LNCaP clone FGC (cell line): ENCODE measurements at regions not wholly inside any gene's neighbourhood (a gene's known extent, or its start where the extent isn't known, plus 50 kb on each side); places are given as distances from the start of the nearest gene placed in this dataset.

Experiments used
- DNase-seq: peaks from one replicate; pipeline ENCODE4 v3.0.0-alpha.2; 2011; ENCODE audit warnings: low read depth
- H3K4me3 ChIP-seq: 2 replicates; pipeline ENCODE4 v1.5.1; 2011; ENCODE audit warnings: mild to moderate bottlenecking, low read depth, low read length, control low read depth
- CTCF ChIP-seq: IDR thresholded peaks from 2 replicates; pipeline ENCODE4 v1.5.1; 2012; ENCODE audit warnings: mild to moderate bottlenecking; ENCODE audit not compliant: control insufficient read depth, insufficient read depth; ENCODE audit errors: extremely low read depth

DNA sequence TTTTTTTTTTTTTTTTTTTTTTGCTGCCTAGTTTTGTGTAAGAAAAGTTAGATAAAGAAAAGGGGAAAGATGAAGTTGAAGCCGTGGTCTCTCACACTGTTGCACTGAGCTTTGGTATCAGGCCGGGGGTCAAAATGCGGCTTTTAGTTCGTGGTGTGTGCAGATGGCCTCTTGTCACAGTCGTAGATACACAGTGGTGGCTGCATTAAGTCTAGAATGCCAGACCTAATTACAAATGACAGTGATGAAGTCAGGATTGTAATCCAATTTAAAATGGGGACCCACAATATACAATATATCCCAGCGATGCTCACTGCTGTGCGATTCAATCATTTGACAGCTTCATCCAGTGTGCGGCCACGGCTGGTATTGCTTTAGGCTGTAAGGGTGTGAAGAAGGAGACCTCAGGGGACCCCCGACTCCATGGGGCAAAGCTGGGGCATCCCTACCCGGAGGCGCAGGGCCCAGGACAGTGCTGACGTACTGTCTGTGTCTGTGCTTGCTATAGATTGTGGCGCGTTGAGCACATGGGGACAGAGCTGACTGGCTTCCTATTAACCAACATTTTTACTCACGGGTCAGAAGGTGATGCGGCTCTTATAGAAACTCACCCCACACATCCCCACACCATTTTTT, 210.0 kb upstream of the SOX4 start:
- no peak for DNase-seq
- H3K4me3 ChIP-seq = no peak overlapping the region
- no peak for TF ChIP-seq CTCF

DNA sequence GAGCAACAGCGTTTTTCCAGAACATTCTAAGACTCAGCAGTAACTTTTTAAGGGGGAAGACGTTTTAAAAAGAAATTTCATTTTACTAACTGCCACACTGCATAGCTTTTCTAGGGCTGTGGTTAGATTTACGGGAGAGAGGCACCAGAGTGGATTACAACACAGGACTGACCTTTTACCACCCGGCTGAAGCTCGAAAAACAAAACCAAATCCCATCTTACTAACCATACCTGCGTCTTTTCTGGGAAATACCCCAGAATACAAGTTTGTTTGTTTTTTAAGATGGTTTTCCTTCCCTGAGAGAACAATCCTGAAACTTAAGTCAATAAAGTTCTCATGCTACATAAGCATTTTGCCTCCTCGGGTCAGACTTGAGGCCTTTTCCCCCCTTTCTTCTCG, 209.3 kb upstream of the SOX4 start:
- TF ChIP-seq CTCF = no peak
- DNase-seq = no peak
- H3K4me3 ChIP-seq = no peak overlapping the region

GRCh38 chr6:21386744-21387143, 206.8 kb upstream of the SOX4 start:
- no peak overlapping the region for H3K4me3 ChIP-seq
- no peak for TF ChIP-seq CTCF
- no peak for DNase-seq

DNA sequence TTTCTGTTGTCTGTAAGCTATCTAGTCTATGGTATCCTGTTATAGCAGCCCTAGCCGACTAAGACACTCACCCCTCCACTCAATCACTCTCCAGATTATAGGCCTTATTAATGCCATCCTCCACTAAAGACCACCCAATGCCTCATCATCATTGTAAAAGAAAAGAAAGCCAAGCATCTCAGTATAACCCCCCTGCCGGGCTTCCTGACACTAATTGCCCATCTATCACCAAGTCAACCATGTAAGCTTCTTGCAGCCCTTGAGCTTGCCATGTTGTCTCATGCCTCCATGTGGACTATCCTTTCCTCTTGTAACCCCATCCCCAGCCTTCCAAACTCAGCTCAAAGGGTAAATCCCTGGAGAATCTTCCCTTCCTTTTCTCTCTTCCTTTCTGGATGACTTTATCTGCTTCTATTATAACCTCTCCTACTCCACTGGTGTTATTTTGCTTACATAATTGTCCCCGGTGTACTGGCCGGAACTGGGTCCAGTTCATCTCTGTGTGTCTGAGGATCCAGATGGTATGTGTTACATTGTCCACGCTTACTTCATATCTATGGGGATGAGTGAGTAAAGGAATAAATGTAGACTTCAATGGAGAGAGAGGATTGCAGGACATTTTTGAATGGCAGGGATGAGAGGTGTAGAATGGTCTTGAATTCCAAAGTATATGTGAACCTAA, 202.9 kb upstream of the SOX4 start:
- no peak for DNase-seq
- TF ChIP-seq CTCF = no peak
- H3K4me3 ChIP-seq = no peak overlapping the region

DNA sequence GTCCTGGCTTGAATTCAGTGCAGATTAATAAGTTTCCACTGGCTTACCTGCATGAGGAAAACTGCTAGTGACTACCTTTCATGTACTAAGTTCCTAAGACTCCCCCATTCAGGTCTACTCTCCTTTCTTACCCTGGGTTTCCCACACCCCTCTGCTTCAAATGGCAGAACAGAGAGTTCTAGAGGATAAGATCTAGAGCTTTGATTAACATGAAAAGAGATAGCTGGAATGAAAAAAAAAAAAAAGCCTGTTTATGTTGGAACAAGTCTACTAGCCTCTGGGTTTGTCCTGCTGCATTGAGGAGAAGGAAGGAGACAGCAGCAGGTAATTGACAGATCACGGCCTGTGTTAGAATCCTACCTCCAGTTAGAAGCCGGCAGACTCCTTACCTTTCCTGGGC, 201.4 kb upstream of the SOX4 start:
- DNase-seq = no peak
- no peak for TF ChIP-seq CTCF

DNA sequence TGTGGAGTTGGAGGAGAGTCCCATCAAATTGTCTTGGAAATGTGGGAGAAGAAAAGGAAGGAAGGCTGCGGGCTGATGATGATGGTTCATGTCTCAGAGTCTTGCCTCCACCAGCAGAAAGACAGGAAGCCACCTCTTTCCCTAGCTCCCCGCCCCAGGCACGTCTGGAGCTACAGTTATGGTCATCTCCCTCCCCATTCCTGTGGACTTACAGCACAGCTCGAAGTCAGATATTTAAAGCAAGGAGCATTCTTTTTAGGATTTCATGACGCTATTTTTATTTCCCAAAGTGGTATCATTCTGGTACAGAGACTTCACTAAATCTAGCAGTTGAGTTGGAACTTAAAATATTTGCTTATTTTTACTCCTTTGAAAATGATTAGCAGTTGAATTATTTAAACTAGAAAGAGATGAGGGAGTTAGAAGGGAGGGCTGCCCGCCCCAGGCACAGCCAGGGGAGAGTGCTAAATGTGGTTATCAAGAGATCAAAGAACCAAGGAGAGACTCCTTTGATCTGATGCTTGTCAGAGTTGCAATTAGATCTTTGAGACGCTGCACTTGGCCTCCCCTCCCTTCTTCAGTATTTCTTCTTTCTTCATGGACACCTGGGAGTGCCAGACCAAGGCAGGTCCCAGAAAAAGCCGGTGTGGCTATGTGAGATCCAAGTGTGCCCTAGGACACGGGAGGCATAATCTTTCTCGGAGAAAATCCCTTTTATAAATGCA, 199.9 kb upstream of the SOX4 start:
- DNase-seq = no peak
- no peak for TF ChIP-seq CTCF
- H3K4me3 ChIP-seq = no peak overlapping the region

More for the DNA sequence above, 201.4 kb upstream of the SOX4 start:
- H3K4me3 ChIP-seq = no peak overlapping the region

DNA sequence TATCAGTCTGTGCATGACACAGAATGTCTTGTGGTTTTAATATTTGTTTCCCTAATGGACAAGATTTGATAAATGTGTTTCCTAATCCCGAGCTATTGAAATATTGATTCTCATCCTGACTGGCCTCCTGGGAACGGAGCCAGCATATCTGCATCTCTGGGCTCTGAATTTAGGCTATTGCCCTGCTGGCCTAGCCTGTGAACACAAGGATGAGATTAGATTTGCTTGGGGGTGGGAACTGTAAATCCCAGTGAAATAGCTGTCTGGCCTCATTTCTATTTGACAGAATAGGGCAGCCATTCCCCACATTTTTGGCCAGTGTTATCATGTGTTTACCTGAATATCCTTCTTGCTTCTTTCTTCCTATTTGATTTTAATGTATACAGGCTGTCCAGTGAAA, 198.4 kb upstream of the SOX4 start:
- no peak for TF ChIP-seq CTCF
- DNase-seq = no peak
- H3K4me3 ChIP-seq = no peak overlapping the region
